GM23338 (cell line): ENCODE measurements at regions not wholly inside any gene's neighbourhood (a gene's known extent, or its start where the extent isn't known, plus 50 kb on each side); places are given as distances from the start of the nearest gene placed in this dataset.

Experiments used
- ATAC-seq: fragments of 200-7000 bp; cut with Tn5 transposase; 3 replicates; pipeline ENCODE4 v1.9.1; 2020
- DNase-seq: peaks from one replicate; pipeline ENCODE4 v3.0.0-alpha.2; 2015; ENCODE audit warnings: low spot score
- H2AFZ ChIP-seq: fragments of 200-600 bp; sonication (generic); 2 replicates; pipeline ENCODE4 v1.8.0; 2016; ENCODE audit warnings: antibody characterized with exemption, mild to moderate bottlenecking, moderate library complexity
- H3F3A ChIP-seq: fragments of 200-600 bp; sonication (generic); replicated peaks from 2 replicates; pipeline ENCODE4 v1.8.0; 2017; ENCODE audit warnings: antibody characterized with exemption, mixed run types, low read depth
- H3K27ac ChIP-seq: fragments of 200-600 bp; sonication (generic); 2 replicates; pipeline ENCODE4 v1.6.1; 2016; ENCODE audit warnings: low read depth
- H3K27me3 ChIP-seq: fragments of 200-600 bp; sonication (generic); 2 replicates; pipeline ENCODE4 v1.8.0; 2016; ENCODE audit warnings: mild to moderate bottlenecking, mixed run types, moderate library complexity; ENCODE audit not compliant: insufficient read depth
- H3K36me3 ChIP-seq: fragments of 200-600 bp; sonication (generic); 2 replicates; pipeline ENCODE4 v1.8.0; 2016; ENCODE audit warnings: mild to moderate bottlenecking; ENCODE audit not compliant: insufficient read depth
- H3K4me1 ChIP-seq: fragments of 200-600 bp; sonication (generic); 2 replicates; pipeline ENCODE4 v1.8.0; 2016; ENCODE audit warnings: mild to moderate bottlenecking, moderate library complexity; ENCODE audit not compliant: insufficient read depth
- H3K4me2 ChIP-seq: fragments of 200-600 bp; sonication (generic); 2 replicates; pipeline ENCODE4 v1.7.1; 2017; ENCODE audit warnings: mixed run types
- H3K4me3 ChIP-seq: fragments of 200-600 bp; sonication (generic); 2 replicates; pipeline ENCODE4 v1.6.1; 2016; ENCODE audit warnings: mixed run types
- H3K79me2 ChIP-seq: fragments of 200-600 bp; sonication (generic); replicated peaks from 2 replicates; pipeline ENCODE4 v1.8.0; 2017; ENCODE audit warnings: mild to moderate bottlenecking; ENCODE audit not compliant: insufficient read depth
- H3K9me2 ChIP-seq: fragments of 200-600 bp; sonication (generic); 2 replicates; pipeline ENCODE4 v1.8.0; 2017; ENCODE audit not compliant: insufficient read depth
- H4K20me1 ChIP-seq: fragments of 200-600 bp; sonication (generic); replicated peaks from 2 replicates; pipeline ENCODE4 v1.8.0; 2017; ENCODE audit warnings: mild to moderate bottlenecking; ENCODE audit not compliant: insufficient read depth
- H3K27ac Mint-ChIP-seq: 2 replicates; pipeline ENCODE4 v1.8.0; 2020; ENCODE audit warnings: inconsistent platforms, mild to moderate bottlenecking, moderate library complexity, mixed read lengths
- H3K27me3 Mint-ChIP-seq: 3 replicates; pipeline ENCODE4 v1.8.0; 2022; ENCODE audit warnings: low read depth, mild to moderate bottlenecking, moderate library complexity, mixed read lengths, inconsistent platforms; ENCODE audit not compliant: insufficient read depth, poor library complexity
- H3K36me3 Mint-ChIP-seq: 3 replicates; pipeline ENCODE4 v1.8.0; 2021; ENCODE audit warnings: low read depth, mild to moderate bottlenecking, inconsistent platforms, moderate library complexity, mixed read lengths
- H3K4me1 Mint-ChIP-seq: 3 replicates; pipeline ENCODE4 v1.8.0; 2020; ENCODE audit warnings: mild to moderate bottlenecking, inconsistent platforms, mixed read lengths
- H3K4me3 Mint-ChIP-seq: 3 replicates; pipeline ENCODE4 v1.8.0; 2021; ENCODE audit warnings: moderate library complexity, mild to moderate bottlenecking, inconsistent platforms, mixed read lengths
- H3K9me3 Mint-ChIP-seq: 3 replicates; pipeline ENCODE4 v1.8.0; 2020; ENCODE audit warnings: moderate library complexity, mild to moderate bottlenecking, inconsistent platforms, mixed read lengths
- CREB1 ChIP-seq: fragments of 250-450 bp; sonication (Bioruptor Pico); IDR thresholded peaks from 2 replicates; pipeline ENCODE4 v1.5.0; 2020; ENCODE audit warnings: low read depth, mild to moderate bottlenecking, moderate library complexity
- ETS1 ChIP-seq: IDR thresholded peaks from 2 replicates; pipeline ENCODE4 v1.6.1; 2016; ENCODE audit warnings: antibody characterized with exemption
- EZH2 ChIP-seq: fragments of 200-600 bp; sonication (generic); IDR thresholded peaks from one replicate; pipeline ENCODE4 v1.8.0; 2017; ENCODE audit warnings: antibody characterized with exemption, mild to moderate bottlenecking, low read depth; ENCODE audit not compliant: unreplicated experiment
- EZH2phosphoT487 ChIP-seq: fragments of 200-600 bp; sonication (generic); IDR thresholded peaks from one replicate; pipeline ENCODE4 v1.8.1; 2018; ENCODE audit warnings: antibody characterized with exemption; ENCODE audit not compliant: unreplicated experiment
- JUNB ChIP-seq: IDR thresholded peaks from one replicate; pipeline ENCODE4 v1.6.1; 2016; ENCODE audit warnings: antibody characterized with exemption; ENCODE audit not compliant: unreplicated experiment
- NANOG ChIP-seq: IDR thresholded peaks from 2 replicates; pipeline ENCODE4 v1.6.1; 2016; ENCODE audit warnings: antibody characterized with exemption, borderline replicate concordance
- POLR2AphosphoS5 ChIP-seq: IDR thresholded peaks from 2 replicates; pipeline ENCODE4 v1.6.1; 2016; ENCODE audit warnings: antibody characterized with exemption, low read depth
- REST ChIP-seq: IDR thresholded peaks from one replicate; pipeline ENCODE4 v1.6.1; 2018; ENCODE audit warnings: antibody characterized with exemption; ENCODE audit not compliant: unreplicated experiment
- STAT1 ChIP-seq: IDR thresholded peaks from one replicate; pipeline ENCODE4 v1.6.1; 2016; ENCODE audit warnings: antibody characterized with exemption; ENCODE audit not compliant: unreplicated experiment
- ZNF114 ChIP-seq: fragments of 250-450 bp; sonication (Bioruptor Pico); IDR thresholded peaks from 2 replicates; pipeline ENCODE4 v1.5.0; 2020; ENCODE audit warnings: mild to moderate bottlenecking, moderate library complexity

- H3K4me2 ChIP-seq: no peak overlapping the region
- DNase-seq (no peak), ATAC-seq (no peak)
- H3K27me3 ChIP-seq: no peaks in the 10 kb centered on the region
- H3K9me2 ChIP-seq: no peaks in the 10 kb centered on the region; the same call in 1 of the 2 replicates
- H4K20me1 ChIP-seq: no peaks in the 10 kb centered on the region
- TF ChIP-seq ETS1 (no peak), CREB1 (no peak), ZNF114 (no peak), POLR2AphosphoS5 (no peak), NANOG (no peak), EZH2phosphoT487 (no peak)
- peaks cover 3% of the 10 kb centered on the region; the same call in 1 of the 3 replicates for H3K9me3 Mint-ChIP-seq
- H2AFZ ChIP-seq: no peak overlapping the region
- no peak overlapping the region for H3K4me3 Mint-ChIP-seq
- peaks cover 4% of the 10 kb centered on the region; the same call in 1 of the 3 replicates for H3K36me3 Mint-ChIP-seq
- no peaks in the 10 kb centered on the region for H3K27me3 Mint-ChIP-seq
- H3K36me3 ChIP-seq: no peaks in the 10 kb centered on the region
- no peak overlapping the region for H3K4me3 ChIP-seq
- H3K4me1 ChIP-seq: no peaks in the 10 kb centered on the region
- H3F3A ChIP-seq: no peaks in the 10 kb centered on the region
- H3K4me1 Mint-ChIP-seq: no peaks in the 10 kb centered on the region; the same call in 2 of the 3 replicates
- H3K27ac Mint-ChIP-seq: no peak overlapping the region
- no peaks in the 10 kb centered on the region for H3K79me2 ChIP-seq
- H3K27ac ChIP-seq: no peak overlapping the region
Observed at GRCh38 chr12:78324234-78324633, 493.5 kb downstream of the NAV3 start.

- Histone ChIP-seq H3K27me3 (no peaks in the 10 kb centered on the region), H3K4me1 (no peaks in the 10 kb centered on the region), H3K4me2 (no peak overlapping the region), H3K79me2 (no peaks in the 10 kb centered on the region), H3K4me3 (no peak overlapping the region), H3K27ac (no peak overlapping the region), H2AFZ (no peak overlapping the region), H3K9me2 (no peaks in the 10 kb centered on the region), H3F3A (no peaks in the 10 kb centered on the region), H3K36me3 (no peaks in the 10 kb centered on the region), H4K20me1 (no peaks in the 10 kb centered on the region)
- H3K27ac Mint-ChIP-seq: no peak overlapping the region
- H3K4me3 Mint-ChIP-seq: no peak overlapping the region
- ATAC-seq (no peak), DNase-seq (no peak)
- no peaks in the 10 kb centered on the region for H3K9me3 Mint-ChIP-seq
- peaks cover 2% of the 10 kb centered on the region for H3K27me3 Mint-ChIP-seq
- peaks cover 4% of the 10 kb centered on the region; the same call in 2 of the 3 replicates for H3K4me1 Mint-ChIP-seq
- H3K36me3 Mint-ChIP-seq: no peaks in the 10 kb centered on the region
- no peak for TF ChIP-seq CREB1
- TF ChIP-seq POLR2AphosphoS5: no peak
- no peak for TF ChIP-seq EZH2phosphoT487
- TF ChIP-seq STAT1: no peak
- no peak for TF ChIP-seq EZH2
- TF ChIP-seq NANOG: no peak
- no peak for TF ChIP-seq JUNB
- no peak for TF ChIP-seq ETS1
- no peak for TF ChIP-seq REST
- TF ChIP-seq ZNF114: no peak
Observed at GRCh38 chr12:78328524-78328923, 497.8 kb downstream of the NAV3 start.
